ENCODE measurements at regions not wholly inside any gene's neighbourhood (a gene's known extent, or its start where the extent isn't known, plus 50 kb on each side); places are given as distances from the start of the nearest gene placed in this dataset.

- no peak for DNase-seq (ENCODE audit: low spot score)
- TF ChIP-seq, protein P1, sequence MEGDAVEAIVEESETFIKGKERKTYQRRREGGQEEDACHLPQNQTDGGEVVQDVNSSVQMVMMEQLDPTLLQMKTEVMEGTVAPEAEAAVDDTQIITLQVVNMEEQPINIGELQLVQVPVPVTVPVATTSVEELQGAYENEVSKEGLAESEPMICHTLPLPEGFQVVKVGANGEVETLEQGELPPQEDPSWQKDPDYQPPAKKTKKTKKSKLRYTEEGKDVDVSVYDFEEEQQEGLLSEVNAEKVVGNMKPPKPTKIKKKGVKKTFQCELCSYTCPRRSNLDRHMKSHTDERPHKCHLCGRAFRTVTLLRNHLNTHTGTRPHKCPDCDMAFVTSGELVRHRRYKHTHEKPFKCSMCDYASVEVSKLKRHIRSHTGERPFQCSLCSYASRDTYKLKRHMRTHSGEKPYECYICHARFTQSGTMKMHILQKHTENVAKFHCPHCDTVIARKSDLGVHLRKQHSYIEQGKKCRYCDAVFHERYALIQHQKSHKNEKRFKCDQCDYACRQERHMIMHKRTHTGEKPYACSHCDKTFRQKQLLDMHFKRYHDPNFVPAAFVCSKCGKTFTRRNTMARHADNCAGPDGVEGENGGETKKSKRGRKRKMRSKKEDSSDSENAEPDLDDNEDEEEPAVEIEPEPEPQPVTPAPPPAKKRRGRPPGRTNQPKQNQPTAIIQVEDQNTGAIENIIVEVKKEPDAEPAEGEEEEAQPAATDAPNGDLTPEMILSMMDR (IDR thresholded peaks at IDR 0.05; ENCODE audit: extremely low read depth, missing control alignments): no peak
These were observed 177.2 kb upstream of the AFDN start for GRCh38 chr6:167649476-167649875.

- no peak for DNase-seq (ENCODE audit: low spot score)
- TF ChIP-seq, protein P1 (IDR thresholded peaks at IDR 0.05; ENCODE audit: extremely low read depth, missing control alignments): no peak
These were observed 175.9 kb upstream of the AFDN start for GRCh38 chr6:167650730-167651317.

DNA sequence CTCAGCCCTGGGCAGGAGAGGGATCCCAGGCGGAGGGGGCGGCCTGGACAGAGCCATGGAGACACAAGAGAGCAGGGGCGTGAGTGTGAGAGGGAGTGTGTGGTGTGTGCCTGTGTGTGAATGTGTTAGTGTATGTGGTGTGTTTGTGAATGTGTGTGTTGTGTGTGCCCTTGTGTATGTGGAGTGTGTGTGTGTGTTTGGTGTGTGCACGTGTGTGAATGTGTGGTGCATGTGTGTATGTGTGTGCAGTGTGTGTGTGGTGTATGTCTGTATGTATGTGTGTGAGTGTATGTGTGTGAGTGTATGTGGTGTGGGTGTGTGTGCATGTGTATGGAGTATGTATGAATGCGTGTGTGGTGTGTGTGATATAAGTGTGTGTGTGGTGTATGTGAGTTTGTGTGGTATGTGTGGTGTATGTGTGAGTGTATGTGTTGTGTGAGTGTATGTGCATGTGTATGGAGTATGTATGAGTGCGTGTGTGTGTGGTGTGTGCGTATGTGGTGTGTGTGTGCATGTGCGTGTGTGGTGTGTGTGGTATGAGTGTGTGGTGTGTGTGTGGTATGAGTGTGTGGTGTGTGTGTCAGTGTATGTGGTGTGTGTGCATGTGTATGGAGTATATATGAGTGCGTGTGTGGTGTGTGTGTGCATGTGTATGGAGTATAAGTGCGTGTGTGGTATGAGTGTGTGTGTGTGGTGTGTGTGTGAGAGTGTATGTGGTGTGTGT lies 175.2 kb upstream of the AFDN start:
- no peak for DNase-seq (ENCODE audit: low spot score)
- TF ChIP-seq, protein P1 (IDR thresholded peaks at IDR 0.05; ENCODE audit: extremely low read depth, missing control alignments): no peak

DNA sequence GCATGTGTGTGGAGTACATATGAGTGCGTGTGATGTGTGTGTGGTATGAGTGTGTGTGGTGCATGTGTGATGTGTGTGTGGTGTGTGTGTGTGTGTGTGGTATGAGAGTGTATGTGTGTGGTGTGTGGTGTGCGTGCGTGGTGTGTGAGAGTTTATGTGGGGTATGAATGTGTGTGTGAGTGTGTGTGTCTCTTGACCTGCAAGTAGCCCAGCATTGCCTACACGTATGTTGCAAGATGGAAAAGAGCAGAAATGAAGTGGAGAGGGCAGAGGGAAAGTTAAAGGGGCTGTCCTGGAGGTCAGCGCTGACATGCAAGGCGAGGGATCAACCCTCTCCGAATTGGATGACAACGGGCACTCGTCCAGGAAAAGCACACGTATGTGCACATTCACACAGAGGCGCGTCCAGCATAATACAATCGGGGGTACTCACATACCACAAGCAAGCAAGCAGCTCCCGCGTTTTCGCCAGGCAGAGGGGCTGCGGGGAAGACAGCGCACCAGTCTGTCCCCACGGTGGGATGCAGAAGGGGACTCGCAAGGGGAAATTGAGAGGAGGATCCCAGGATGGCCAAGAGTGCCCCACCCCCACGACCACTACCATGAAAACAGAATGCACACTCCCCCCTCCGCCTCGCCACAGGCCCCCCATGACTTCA lies 174.5 kb upstream of the AFDN start:
- TF ChIP-seq, protein P1 (IDR thresholded peaks at IDR 0.05; ENCODE audit: extremely low read depth, missing control alignments): no peak
- DNase-seq (ENCODE audit: low spot score): no peak

GRCh38 chr6:167652701-167653095 lies 174.0 kb upstream of the AFDN start:
- DNase-seq (ENCODE audit: low spot score): no peak
- TF ChIP-seq, protein P1 (IDR thresholded peaks at IDR 0.05; ENCODE audit: extremely low read depth, missing control alignments): no peak

DNA sequence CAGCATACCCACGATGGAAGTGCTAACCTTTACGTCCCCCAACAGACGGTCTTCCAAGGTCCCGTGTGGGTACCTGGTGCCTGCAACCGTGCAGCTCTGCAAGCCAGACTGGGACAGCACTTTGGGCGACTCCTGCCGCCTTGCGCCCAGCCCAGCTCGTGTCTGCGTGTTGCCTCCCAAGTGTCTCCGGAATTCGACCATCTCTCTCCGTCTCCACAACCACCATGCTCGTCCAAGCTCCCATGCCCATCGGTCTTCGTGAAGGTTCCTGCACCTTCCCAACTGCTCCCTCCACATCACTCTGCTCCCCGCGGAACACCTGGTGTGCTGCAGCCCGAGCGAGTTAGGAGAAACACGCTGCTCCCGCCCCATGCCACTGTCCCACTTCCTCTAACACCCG lies 173.2 kb upstream of the AFDN start:
- TF ChIP-seq, protein P1 (IDR thresholded peaks at IDR 0.05; ENCODE audit: extremely low read depth, missing control alignments): no peak

GRCh38 chr6:167654389-167654788 lies 172.3 kb upstream of the AFDN start:
- TF ChIP-seq, protein P1 (IDR thresholded peaks at IDR 0.05; ENCODE audit: extremely low read depth, missing control alignments): no peak
- no peak for DNase-seq (ENCODE audit: low spot score)

More for the DNA sequence above, 173.2 kb upstream of the AFDN start:
- no peak for DNase-seq (ENCODE audit: low spot score)

Measured in GM20000 (cell line).